ENCODE measurements at regions not wholly inside any gene's neighbourhood (a gene's known extent, or its start where the extent isn't known, plus 50 kb on each side); places are given as distances from the start of the nearest gene placed in this dataset.

DNA sequence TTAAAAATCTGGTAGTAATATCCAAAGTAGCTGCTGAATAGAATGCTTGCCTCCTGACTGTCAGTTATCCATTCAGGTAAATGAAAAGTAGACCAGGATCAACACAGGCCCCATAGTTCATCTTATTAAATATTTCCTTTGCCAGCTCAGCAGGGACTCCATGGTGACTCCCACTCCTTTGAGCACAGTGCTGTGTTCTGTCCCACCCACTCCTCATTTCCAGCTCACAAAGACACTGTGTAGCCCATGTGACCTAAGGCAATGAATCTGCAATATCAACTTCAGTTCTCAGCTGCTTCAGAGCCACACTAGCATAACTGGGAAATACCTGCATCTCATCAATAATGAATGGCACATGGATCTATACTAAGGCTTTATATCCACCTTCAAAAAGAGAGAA, 189.5 kb upstream of the MANEA start:
- H3K9me3 ChIP-seq (ENCODE audit: insufficient read depth, low read length) = no peaks in the 10 kb centered on the region
- no peaks in the 10 kb centered on the region for H3K79me2 ChIP-seq (ENCODE audit: low read length)
- no peak overlapping the region for H2AFZ ChIP-seq (ENCODE audit: low read depth, low read length)
- no peaks in the 10 kb centered on the region for H3K27me3 ChIP-seq (ENCODE audit: low read depth, low read length)
- TF ChIP-seq EZH2phosphoT487 (IDR thresholded peaks at IDR 0.05; ENCODE audit: low read depth) = no peak
- TF ChIP-seq, protein P1, sequence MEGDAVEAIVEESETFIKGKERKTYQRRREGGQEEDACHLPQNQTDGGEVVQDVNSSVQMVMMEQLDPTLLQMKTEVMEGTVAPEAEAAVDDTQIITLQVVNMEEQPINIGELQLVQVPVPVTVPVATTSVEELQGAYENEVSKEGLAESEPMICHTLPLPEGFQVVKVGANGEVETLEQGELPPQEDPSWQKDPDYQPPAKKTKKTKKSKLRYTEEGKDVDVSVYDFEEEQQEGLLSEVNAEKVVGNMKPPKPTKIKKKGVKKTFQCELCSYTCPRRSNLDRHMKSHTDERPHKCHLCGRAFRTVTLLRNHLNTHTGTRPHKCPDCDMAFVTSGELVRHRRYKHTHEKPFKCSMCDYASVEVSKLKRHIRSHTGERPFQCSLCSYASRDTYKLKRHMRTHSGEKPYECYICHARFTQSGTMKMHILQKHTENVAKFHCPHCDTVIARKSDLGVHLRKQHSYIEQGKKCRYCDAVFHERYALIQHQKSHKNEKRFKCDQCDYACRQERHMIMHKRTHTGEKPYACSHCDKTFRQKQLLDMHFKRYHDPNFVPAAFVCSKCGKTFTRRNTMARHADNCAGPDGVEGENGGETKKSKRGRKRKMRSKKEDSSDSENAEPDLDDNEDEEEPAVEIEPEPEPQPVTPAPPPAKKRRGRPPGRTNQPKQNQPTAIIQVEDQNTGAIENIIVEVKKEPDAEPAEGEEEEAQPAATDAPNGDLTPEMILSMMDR (IDR thresholded peaks at IDR 0.05; ENCODE audit: low read depth, low read length) = no peak
- H3K4me3 ChIP-seq (ENCODE audit: low read length) = no peak overlapping the region
- H3K36me3 ChIP-seq (replicated peaks; ENCODE audit: low read depth, low read length) = no peaks in the 10 kb centered on the region
- H3K4me1 ChIP-seq (ENCODE audit: low read length) = no peaks in the 10 kb centered on the region
- H3K4me2 ChIP-seq (ENCODE audit: low read length) = no peak overlapping the region
- no peaks in the 10 kb centered on the region for H4K20me1 ChIP-seq (ENCODE audit: insufficient read depth, low read length)
- H3K9ac ChIP-seq (ENCODE audit: low read length) = no peak overlapping the region
- no peak overlapping the region for H3K27ac ChIP-seq (ENCODE audit: low read length)

DNA sequence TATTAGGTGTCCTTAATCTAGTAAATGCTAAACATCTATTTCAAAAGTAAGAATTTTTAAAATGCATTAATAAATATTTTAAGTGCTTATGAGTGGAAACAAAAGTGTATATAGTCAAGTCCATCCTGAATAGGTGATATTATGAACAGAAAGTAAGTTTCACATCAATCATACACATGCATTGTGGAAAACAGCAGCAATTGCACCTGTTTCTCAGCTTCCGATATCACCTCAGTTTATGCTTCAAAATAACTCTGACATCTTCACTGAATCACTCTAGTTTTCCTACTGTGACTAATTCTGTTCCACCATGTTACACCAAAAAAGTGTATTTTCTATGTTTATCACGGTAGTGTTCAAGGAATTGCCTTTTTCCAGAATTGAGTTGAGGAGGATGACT, 172.6 kb upstream of the MANEA start:
- no peak overlapping the region for H3K4me3 ChIP-seq (ENCODE audit: low read length)
- no peaks in the 10 kb centered on the region for H4K20me1 ChIP-seq (ENCODE audit: insufficient read depth, low read length)
- H2AFZ ChIP-seq (ENCODE audit: low read depth, low read length) = no peak overlapping the region
- H3K79me2 ChIP-seq (ENCODE audit: low read length) = no peaks in the 10 kb centered on the region
- H3K36me3 ChIP-seq (replicated peaks; ENCODE audit: low read depth, low read length) = no peaks in the 10 kb centered on the region
- H3K4me2 ChIP-seq (ENCODE audit: low read length) = no peak overlapping the region
- H3K27me3 ChIP-seq (ENCODE audit: low read depth, low read length) = no peaks in the 10 kb centered on the region
- no peak overlapping the region for H3K27ac ChIP-seq (ENCODE audit: low read length)
- no peaks in the 10 kb centered on the region for H3K9me3 ChIP-seq (ENCODE audit: insufficient read depth, low read length)
- H3K4me1 ChIP-seq (ENCODE audit: low read length) = no peaks in the 10 kb centered on the region
- no peak for TF ChIP-seq EZH2phosphoT487 (IDR thresholded peaks at IDR 0.05; ENCODE audit: low read depth)
- TF ChIP-seq, protein P1 (IDR thresholded peaks at IDR 0.05; ENCODE audit: low read depth, low read length) = no peak
- H3K9ac ChIP-seq (ENCODE audit: low read length) = no peak overlapping the region

DNA sequence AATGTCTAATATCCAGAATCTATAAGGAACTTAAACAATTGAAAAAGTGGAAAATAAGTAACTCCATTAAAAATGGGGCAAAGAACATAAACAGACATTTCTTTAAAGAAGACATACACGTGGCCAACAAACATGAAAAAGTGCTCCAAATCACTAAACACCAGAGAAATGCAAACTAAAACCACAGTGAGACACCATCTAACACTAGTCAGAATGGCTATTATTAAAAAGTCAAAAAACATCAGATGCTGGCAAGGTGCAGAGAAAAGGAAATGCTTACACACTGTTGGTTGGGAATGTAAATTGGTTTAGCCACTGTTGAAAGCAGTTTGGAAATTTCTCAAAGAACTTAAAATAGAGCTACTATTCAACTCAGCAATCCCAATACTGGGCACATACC, 169.2 kb upstream of the MANEA start:
- Histone ChIP-seq H3K27ac (ENCODE audit: low read length) (no peak overlapping the region), H3K79me2 (ENCODE audit: low read length) (no peaks in the 10 kb centered on the region), H3K9me3 (ENCODE audit: insufficient read depth, low read length) (no peaks in the 10 kb centered on the region), H4K20me1 (ENCODE audit: insufficient read depth, low read length) (no peaks in the 10 kb centered on the region), H3K4me2 (ENCODE audit: low read length) (no peak overlapping the region), H3K36me3 (replicated peaks; ENCODE audit: low read depth, low read length) (no peaks in the 10 kb centered on the region), H3K4me1 (ENCODE audit: low read length) (no peaks in the 10 kb centered on the region), H3K27me3 (ENCODE audit: low read depth, low read length) (no peaks in the 10 kb centered on the region), H3K4me3 (ENCODE audit: low read length) (no peak overlapping the region), H2AFZ (ENCODE audit: low read depth, low read length) (no peak overlapping the region), H3K9ac (ENCODE audit: low read length) (no peak overlapping the region)
- TF ChIP-seq EZH2phosphoT487 (IDR thresholded peaks at IDR 0.05; ENCODE audit: low read depth) = no peak
- TF ChIP-seq, protein P1 (IDR thresholded peaks at IDR 0.05; ENCODE audit: low read depth, low read length) = no peak

DNA sequence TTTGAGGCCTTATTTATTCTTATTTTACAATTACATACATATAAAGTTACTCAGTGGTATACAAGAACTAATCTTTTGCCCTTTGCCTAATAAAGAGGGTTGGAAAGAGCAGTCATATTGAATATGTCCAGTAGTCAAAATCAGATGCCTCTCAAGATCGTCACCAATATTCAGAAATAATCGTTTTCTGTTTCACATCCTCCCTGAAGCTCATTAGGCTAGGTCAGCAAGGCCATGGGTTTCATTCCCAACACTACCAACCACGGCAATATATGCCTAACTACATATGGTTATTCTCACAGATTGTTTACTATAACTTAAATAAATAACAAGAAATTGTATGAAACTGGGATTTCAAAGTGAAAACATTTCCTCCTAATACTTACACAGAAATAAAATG, 167.2 kb upstream of the MANEA start:
- no peak overlapping the region for H3K9ac ChIP-seq (ENCODE audit: low read length)
- no peak for TF ChIP-seq EZH2phosphoT487 (IDR thresholded peaks at IDR 0.05; ENCODE audit: low read depth)
- TF ChIP-seq, protein P1 (IDR thresholded peaks at IDR 0.05; ENCODE audit: low read depth, low read length) = no peak

More for the DNA sequence above, 167.2 kb upstream of the MANEA start:
- Histone ChIP-seq H3K9me3 (ENCODE audit: insufficient read depth, low read length) (no peaks in the 10 kb centered on the region), H4K20me1 (ENCODE audit: insufficient read depth, low read length) (no peaks in the 10 kb centered on the region), H3K4me1 (ENCODE audit: low read length) (no peaks in the 10 kb centered on the region), H3K4me2 (ENCODE audit: low read length) (no peak overlapping the region), H3K79me2 (ENCODE audit: low read length) (no peaks in the 10 kb centered on the region), H3K4me3 (ENCODE audit: low read length) (no peak overlapping the region), H3K27ac (ENCODE audit: low read length) (no peak overlapping the region), H2AFZ (ENCODE audit: low read depth, low read length) (no peak overlapping the region), H3K27me3 (ENCODE audit: low read depth, low read length) (no peaks in the 10 kb centered on the region), H3K36me3 (replicated peaks; ENCODE audit: low read depth, low read length) (no peaks in the 10 kb centered on the region)
